ENCODE measurements at regions not wholly inside any gene's neighbourhood (a gene's known extent, or its start where the extent isn't known, plus 50 kb on each side); places are given as distances from the start of the nearest gene placed in this dataset.
"Not testable (repeated sequence)": the region's sequence is repeated elsewhere in the genome, so short reads cannot be mapped to it uniquely, and the experiment has no call there.

DNA sequence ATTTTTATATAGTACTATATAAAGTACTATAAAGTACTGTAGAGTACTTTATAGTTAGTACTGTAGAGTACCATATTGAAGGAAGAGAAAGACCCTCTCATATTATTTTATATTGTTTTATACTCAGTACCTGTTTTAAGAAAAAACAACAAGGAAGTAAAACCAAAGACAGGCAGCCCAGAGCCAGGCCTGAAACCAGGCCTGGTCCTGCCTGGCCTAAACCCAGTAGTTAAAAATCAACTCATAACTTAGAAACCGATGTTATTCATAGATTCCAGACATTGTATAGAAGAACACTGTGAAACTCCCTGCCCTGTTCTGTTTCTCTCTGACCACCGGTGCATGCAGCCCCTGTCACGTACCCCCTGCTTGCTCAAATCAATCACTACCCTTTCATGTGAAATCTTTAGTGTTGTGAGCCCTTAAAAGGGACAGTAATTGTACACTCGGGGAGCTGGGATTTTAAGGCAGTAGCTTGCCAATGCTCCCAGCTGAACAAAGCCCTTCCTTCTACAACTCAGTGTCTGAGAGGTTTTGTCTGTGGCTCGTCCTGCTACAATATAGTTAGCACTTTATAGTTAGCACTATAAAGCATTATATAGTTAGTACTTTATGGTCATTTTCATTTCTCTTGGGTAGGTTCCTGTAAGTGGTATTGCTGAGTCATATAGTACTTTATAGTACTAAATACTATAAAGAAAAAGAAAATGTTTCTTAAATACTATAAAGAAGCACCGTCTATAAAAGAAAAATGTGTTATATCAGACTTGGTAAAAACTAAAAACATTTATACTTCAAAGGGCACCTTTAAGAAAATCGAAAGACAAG lies 940.6 kb upstream of the ACO1 start:
- DNase-seq (ENCODE audit: low spot score), result not testable (repeated sequence)

DNA sequence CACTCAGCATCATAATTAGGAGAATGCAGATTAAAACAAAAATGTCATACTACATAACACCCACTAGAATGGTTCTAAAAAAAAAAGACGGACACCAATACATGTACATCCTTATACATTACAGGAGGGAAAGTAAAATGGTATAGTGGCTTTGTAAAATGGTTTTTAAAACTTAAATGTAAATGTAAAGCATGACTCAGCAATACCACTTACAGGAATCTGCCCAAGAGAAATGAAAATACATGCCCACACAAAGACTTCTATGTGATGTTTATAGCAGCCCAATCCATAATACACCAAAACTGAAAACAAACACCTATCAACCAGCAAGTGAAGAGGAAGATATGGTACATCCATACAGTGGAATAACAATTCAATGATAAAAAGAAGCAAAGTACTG lies 939.1 kb upstream of the ACO1 start:
- no peak for DNase-seq (ENCODE audit: low spot score)

DNA sequence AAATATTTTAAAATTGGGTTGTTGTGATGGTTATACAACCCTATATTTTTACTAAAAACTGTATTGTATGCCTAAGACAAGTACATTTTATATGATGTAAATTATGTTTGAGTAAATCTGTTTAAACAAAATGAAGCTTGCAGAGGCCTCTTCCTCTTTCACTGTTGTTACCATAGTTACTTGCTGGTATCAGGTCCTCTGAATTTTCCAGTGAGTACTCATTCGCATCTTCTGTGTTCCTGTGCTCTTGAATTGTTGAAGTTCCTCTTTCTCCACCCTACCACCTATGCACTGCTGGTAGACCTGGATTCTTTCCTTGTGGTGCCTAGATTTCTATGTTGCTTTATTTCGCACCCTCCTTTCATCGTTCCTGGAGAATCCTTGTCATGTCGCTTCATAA lies 938.5 kb upstream of the ACO1 start:
- DNase-seq (ENCODE audit: low spot score), result peak; percentile 9

DNA sequence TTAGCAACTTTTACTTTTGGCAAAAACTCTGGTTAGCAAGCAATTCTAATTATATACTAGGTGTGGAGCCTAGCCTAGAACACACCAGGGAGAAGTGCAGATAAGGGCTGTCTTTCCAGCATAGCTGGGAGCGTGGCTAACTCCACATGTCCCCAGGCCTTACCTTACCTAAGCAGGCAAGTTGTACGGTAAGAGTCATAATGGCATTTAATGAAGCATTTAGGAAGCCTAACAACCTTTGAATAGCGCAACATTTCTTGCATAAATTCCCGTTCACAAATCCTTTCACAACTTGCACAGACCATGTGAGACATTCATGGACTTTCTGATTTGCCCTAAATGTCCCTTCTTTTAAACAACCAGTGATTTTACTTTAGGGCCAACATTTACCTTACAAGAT lies 917.4 kb upstream of the ACO1 start:
- DNase-seq (ENCODE audit: low spot score), result no peak

DNA sequence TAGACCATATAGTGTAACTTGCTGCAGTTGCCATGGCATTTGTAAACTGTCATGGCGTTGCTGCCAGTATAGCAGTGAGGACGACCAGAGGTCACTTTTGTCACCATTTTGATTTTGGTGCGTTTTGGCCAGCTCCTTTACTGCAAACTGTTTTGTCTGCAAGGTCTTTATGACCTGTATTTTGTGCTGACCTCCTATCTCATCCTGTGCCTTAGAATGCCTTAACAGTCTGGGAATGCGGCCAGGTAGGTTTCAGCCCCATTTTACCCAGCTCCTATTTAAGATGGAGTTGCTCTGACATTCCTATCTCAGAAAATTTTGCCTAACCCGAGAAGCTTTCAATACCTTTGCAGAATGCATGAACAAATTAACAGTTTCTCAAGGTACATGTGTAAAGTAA lies 914.4 kb upstream of the ACO1 start:
- no peak for DNase-seq (ENCODE audit: low spot score)

DNA sequence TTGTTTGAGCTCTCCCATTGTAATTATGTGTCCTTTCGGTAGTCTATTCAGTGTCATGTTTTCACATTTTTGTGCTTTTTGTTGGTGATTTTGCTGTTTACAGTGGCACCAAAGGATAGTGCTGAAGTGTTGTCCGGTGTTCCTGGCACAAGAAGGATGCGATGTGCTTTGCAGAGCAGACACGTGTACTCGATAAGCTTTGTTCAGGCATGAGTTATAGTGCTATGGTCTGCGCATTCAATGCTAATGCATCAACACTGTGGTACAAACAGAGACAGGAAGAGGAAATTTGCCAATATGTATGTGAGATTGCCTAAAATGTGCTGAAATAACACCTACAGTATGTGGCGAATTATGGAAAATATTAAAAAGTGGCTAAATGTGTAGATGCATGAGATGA lies 913.4 kb upstream of the ACO1 start:
- DNase-seq (ENCODE audit: low spot score), result no peak

DNA sequence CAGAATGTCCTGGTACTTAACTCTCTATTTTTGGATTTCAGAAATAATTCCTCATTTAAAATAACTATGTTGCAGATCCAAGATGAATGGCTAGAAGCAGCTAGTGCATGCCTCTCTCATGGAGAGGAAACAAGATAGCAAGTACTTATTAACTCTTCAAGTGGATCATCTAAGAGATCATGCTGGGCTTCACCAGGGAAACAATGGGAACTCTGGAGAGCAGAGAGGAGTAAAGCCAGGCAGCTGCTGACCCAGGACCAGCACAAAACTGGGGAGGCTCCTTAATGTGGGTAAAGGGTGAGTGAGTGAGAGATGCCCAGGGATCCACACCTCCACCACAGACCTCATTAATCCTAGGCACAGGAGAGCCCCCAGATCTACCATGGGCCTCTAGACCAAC lies 897.8 kb upstream of the ACO1 start:
- no peak for DNase-seq (ENCODE audit: low spot score)

DNA sequence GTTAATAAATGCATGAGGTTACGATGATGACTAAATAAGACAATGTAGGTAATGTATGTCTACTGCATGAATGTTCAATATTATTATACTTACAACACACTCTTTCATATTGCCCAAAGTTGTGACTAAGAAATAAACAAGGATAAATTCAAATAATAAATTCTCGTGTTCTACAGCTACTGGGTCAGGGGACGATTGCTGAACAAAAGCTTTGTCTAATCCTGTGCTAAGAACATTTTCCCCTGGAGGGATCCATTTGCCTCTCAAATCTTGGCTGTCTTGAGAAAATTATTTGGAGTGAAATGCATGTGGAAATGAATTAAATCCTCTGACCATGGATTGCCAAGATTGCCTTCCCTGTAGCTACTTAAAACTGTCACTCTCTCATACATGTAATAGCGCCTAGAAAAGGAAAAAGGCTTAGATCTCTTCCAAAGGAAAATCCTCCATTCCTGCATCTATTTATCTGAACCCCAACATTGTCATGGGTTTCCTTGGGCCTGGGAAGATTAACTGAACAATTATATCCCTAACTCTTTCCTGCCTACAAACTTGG lies 893.8 kb upstream of the ACO1 start:
- DNase-seq (ENCODE audit: low spot score), result no peak

DNA sequence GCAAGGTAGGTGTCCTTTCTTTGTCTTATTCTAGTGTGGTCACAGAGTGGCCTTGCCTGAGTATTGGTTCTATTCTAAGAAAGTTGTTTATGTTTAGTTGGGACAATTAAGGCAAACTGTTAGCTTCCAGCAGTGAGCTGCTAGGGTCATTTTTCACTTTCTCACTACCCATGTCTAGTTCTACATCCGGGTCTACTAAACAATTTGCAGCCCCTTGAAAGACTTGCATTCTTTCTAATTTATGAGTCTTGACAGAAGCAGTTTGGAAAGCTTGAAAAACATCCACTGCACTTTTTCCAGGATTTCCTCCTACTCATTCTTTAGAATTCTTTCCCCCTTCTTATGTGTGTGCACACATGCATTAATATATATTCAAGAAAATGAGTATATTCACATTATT lies 892.2 kb upstream of the ACO1 start:
- DNase-seq (ENCODE audit: low spot score), result no peak

DNA sequence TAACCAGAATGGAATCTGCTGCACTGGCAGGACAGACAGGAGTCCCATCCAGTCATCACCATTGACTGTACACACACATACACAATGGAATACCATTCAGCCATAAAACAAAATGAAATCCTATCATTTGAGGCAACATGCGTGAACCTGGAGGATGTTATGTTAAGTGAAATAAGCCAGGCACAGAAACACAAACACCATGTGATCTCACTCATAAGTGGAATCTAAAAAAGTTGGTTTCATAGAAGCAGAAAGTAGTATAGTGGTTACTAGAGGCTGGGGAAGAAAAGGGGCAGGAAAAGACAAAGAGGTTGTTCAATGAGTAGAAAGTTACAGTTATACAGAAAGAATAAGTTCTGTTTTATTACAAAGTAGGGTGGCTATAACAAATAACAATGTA lies 884.0 kb upstream of the ACO1 start:
- DNase-seq (ENCODE audit: low spot score), result no peak

DNA sequence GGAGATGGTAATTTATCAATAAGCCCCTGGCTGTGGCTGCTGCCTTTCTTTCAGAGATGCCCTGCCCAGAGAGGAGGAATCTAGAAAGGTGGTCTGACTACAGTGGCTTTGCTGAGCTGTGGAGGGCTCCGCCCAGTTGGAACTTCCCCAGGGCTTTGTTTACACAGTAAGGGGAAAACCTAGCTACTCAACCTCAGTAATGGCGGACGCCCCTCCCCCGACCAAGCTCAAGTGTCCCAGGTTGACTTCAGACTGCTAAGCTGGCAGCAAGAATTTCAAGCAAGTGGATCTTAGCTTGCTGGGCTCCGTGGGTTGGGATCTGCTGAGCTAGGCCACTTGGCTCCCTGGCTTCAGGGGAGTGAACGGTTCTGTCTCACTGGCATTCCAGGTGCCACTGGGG lies 865.4 kb upstream of the ACO1 start:
- no peak for DNase-seq (ENCODE audit: low spot score)

DNA sequence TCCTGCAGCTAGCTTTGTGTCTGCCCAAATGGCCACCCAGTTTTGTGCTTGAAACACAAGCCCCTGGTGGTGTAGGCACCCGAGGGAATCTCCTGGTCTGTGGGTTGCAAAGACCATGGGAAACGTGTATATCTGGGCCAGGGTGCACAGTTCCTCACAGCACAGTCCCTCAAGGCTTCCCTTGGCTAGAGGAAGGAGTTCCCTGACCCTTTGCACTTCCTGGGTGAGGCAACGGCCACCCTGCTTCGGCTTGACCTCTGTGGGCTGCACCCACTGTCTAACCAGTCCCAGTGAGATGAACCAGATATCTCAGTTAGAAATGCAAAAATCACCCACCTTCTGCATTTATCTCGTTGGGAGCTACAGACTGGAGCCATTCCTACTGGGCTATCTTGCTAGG lies 865.0 kb upstream of the ACO1 start:
- DNase-seq (ENCODE audit: low spot score), result no peak

DNA sequence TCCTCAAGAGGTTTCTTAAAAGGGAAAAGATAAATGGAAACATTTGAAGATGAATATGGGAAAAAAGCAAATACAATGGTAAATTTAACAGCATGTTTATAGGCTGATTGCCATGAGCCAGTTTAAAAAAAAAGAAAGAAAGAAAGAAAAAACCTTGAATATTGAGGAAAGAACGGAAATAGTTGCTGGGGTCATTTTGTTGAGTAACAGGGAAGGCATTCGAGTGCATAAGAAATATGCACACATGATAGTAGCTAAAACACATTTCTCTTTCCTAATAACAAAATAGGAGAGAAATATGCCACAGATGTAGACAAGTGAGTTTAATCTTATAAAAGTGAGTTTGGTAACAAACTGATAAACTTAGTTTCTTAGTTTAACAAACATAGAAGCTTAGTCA lies 864.6 kb upstream of the ACO1 start:
- no peak for DNase-seq (ENCODE audit: low spot score)

DNA sequence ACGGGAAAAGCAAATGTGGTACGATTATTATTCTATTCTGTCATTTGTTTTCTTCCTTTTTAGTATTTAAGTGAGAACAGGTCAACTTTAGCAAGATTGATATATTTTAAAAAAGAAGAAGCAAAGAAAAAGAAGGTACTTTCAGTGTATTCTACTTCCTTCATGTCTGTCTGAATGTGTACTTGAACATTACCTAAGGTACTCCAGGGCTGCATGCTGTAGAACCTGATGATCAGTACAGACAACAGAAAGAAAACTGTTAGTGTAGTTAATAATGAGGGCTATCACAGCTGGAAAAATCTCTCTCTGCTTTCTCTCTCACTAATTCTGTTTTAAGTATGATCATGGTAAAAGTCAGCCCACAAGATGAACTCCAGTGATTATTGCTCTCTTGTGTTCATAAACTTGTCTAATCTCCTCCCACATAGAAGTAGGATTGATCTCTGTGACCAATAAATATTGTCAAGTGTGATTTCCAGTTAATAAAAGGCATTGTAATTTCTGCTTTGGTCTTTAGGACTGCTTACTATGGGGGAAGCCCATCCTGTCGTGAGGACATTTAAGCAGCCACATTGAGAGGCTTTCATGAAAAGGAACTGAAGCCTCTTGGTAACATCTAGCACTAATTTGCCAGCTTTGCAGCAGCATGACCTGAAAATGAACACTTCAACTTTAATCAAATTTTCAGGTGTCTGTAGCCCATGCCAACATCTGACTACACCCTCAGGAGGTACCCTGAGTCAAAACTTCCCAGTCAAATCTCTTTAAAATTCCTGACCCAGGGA lies 864.0 kb upstream of the ACO1 start:
- DNase-seq (ENCODE audit: low spot score), result no peak

DNA sequence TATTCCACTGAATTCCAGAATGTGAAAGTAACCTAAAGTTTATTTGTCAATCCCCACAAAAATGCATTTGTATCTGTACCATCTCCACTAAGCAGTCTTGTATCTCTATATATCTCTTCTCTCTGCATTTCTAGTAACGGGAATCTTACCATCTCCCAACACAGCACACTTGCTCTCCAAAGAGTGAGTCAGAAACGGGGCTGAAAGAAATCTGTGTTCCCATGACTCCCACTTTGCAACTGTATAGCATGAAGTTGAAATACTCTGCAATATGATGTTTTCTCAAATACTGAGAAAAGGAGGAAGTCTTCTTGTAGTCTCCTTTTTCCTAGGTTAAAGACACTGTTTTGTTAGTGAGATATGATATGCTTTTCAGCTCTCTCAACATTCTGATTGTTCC lies 848.8 kb upstream of the ACO1 start:
- peak; percentile 48 for DNase-seq (ENCODE audit: low spot score)

DNA sequence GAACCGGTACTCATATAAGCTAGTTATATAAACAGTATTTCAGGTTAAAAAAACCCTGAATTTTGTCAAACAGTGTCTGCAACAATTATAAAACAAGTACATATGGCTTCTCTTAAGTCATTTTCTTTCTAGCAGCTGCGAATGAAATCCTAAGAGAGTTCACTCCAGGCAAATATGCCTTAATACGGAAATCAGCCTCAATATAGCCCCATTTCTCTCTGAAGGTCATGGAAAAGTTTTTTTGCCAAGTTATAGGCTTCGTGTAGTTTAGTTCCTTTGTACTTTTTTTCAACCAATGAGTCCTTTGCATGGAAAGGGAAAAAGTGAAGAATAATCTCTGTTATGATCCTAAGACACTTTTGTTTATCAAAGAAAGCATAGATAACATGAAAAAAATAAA lies 848.0 kb upstream of the ACO1 start:
- DNase-seq (ENCODE audit: low spot score), result no peak

DNA sequence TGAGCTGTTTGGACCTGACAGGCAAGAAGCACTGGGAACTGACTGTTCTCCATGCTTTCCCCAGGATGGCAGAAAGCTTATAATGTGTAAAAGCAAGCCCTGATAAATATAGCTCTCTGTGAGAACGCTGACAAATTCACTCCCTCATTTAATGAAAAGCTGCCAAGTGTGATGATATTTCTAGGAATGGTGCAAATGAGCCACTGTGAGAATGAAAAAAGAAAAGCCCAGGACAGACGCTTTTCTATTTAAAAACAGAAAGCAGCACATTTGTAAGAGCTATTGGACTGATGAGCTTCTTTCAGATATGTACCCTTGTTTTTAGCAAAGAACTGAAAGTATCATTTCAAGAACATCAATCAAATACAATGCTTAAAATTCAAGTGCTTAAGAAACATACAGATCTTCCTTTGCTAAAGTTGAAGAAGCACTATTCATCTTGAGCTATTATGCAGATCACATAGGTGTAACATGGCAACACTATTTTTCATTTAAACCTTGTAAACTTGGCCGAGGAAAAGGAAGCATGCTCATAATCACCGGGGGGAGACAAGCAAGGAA lies 842.6 kb upstream of the ACO1 start:
- DNase-seq (ENCODE audit: low spot score), result peak; percentile 76

DNA sequence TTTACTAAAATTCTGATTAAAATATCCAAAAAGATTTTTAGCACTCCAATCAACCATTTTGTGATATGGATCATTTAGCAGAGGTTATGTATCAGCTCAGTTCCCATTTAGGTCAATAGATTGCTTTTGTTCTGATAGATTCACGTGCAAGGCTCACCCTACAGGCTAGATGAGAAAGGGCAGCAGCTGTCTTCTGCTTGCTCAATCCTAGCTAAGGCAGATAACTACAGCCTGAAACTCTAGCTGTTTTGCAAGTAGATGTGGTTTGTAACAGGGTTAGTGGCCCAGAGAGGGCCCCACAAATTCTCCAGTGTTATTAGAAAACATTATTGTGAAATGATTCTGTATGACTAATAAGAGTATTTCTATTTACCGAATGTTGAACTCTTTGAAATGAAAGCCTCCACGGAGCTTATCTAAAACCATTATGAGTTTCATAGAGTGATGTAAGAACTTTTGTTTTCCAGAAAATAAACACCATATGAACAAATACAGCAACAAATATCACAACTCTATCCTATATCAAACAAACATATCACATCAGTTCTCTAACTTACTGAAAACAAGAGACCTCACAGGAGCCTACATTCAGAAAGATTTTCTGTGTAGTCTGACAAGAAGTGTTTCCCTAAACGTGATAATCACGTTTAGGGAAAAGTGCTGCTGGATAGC lies 841.9 kb upstream of the ACO1 start:
- peak; percentile 35 for DNase-seq (ENCODE audit: low spot score)

DNA sequence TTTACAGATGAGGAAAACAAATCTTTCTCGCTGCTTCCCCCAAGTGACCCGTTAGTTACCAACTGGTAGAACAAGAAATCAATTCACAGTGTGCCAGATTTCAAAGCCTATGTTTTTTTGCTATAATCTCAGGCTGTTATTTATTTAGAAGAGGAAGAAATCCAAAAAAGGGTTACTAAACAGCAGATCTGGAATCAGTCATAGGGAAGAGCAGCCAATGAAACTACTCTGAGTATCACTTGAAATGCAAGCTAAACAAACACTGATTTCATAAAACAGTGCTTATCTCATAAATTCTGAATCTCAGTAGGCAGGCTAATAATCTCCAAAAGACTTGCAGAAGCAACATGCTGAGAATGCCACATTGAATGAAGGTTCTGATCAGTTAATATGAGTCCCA lies 829.5 kb upstream of the ACO1 start:
- DNase-seq (ENCODE audit: low spot score), result no peak

DNA sequence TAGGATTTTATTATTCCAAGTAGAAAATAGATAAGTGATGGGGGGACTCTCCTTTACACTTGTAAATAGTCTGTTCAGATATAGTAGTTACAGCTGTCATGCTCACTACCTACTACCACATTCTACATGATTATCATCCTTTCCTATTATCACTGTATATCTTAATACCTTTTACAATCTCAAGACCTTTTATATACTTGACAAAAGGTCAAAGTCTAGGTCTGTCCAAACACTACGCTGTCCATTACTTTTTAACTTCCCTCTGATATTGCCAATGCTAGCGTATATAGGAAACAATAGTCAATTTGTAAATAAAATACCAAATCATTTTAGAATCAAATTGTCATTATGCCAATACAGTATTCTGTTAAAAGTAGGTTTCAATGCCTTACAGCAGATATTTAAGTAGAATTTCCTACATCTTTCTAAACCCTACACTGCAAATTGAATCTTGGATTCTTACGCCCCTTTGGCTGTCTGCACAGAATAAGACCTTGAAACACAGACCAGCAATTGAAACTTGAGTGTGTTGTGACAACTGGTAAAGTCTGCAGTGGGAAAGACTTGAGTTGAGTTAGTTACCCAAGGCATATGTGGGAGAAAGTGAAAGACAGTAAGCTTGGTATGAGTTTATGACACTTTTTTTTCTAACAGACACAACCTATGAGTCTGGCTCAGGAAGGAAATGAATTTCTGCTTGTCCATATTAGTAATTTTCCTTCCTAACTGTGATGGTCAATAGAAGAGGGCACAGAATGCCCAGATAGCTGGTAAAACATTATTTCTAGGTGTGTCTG lies 827.6 kb upstream of the ACO1 start:
- DNase-seq (ENCODE audit: low spot score), result no peak

DNA sequence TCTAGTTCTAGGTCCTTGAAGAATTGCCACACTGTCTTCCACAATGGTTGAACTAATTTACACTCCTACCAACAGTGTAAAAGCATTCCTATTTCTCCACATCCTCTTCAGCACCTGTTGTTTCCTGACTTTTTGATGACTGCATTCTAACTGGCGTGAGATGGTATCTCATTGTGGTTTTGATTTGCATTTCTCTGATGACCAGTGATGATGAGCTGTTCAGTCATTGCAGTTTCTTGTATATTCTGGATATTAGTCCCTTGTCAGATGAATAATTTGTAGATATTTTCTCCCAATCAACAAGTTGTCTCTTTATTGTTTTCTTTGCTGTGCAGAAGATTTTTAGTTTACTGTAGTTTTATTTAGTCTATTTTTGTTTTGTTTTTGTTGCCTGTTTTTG lies 812.3 kb upstream of the ACO1 start:
- not testable (repeated sequence) for DNase-seq (ENCODE audit: low spot score)

DNA sequence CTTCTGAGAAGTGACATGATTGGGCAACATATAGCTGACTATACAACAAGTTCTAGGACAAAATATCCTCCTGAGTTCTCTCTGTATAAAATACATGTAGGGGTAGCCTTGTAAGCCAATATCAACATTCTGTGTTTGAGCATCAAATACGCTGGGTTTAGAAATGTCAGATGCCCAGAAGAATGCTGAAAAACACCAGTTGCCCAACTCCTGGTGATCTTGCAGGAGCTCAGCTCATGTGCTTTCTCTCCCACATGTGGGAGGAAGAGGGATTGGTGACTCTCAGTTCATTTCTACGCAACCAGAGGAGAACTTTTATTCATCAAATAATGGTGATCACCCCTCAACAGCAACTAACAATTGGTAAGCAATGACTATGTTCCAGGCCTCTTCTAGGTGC lies 810.9 kb upstream of the ACO1 start:
- no peak for DNase-seq (ENCODE audit: low spot score)
